Activated naive CD4-positive, alpha-beta T cell treated with anti-CD3 and anti-CD28 coated beads, Interleukin-2, amount 10 ng/mL, durations not matched to agents 7 days and 5 days (primary cell): ENCODE measurements at regions not wholly inside any gene's neighbourhood (a gene's known extent, or its start where the extent isn't known, plus 50 kb on each side); places are given as distances from the start of the nearest gene placed in this dataset.

Source experiments
- CTCF ChIA-PET: fragments of 350-600 bp; sonication (Branson Sonifier 250); formaldehyde crosslinking; loops from one replicate; lab custom pipeline; 2021; ENCODE audit warnings: antibody characterized with exemption; lab: Charles Lee
- DNase-seq: peaks from one replicate; pipeline ENCODE4 v3.0.0-alpha.2; 2020
- H3K27ac Mint-ChIP-seq: one replicate; pipeline ENCODE4 v1.8.0; 2021; ENCODE audit warnings: mild to moderate bottlenecking, moderate library complexity, mixed read lengths
- H3K27me3 Mint-ChIP-seq: one replicate; pipeline ENCODE4 v1.8.0; 2021; ENCODE audit warnings: mild to moderate bottlenecking, mixed read lengths
- H3K36me3 Mint-ChIP-seq: one replicate; pipeline ENCODE4 v1.8.0; 2021; ENCODE audit warnings: mixed read lengths
- H3K4me1 Mint-ChIP-seq: one replicate; pipeline ENCODE4 v1.8.0; 2021; ENCODE audit warnings: mixed read lengths
- H3K4me3 Mint-ChIP-seq: one replicate; pipeline ENCODE4 v1.8.0; 2021; ENCODE audit warnings: mild to moderate bottlenecking, moderate library complexity, mixed read lengths
- H3K9me3 Mint-ChIP-seq: one replicate; pipeline ENCODE4 v1.8.0; 2021; ENCODE audit warnings: mixed read lengths

GRCh38 chr6:6704103-6705060 is 115.9 kb downstream of the LY86 start:
- CTCF ChIA-PET: interaction anchor here (1.6 to 1.8 kb wide), 2 partner anchors 8 to 27 kb away, joined by 6 to 7 read pairs; no protein-coding TSS in a partner anchor
- Mint-ChIP-seq H3K27me3 (peaks cover 74% of the 10 kb centered on the region), H3K9me3 (no peaks in the 10 kb centered on the region), H3K4me3 (no peak overlapping the region), H3K27ac (no peak overlapping the region), H3K36me3 (no peaks in the 10 kb centered on the region), H3K4me1 (peaks cover 17% of the 10 kb centered on the region)
- DNase-seq: no peak

- Mint-ChIP-seq H3K36me3 (no peaks in the 10 kb centered on the region), H3K4me3 (no peak overlapping the region), H3K4me1 (peaks cover 17% of the 10 kb centered on the region), H3K9me3 (no peaks in the 10 kb centered on the region), H3K27ac (no peak overlapping the region), H3K27me3 (peaks cover 71% of the 10 kb centered on the region)
- no peak for DNase-seq
- CTCF ChIA-PET: interaction anchor here (1.8 kb wide), 1 partner anchor 8 kb away, joined by 6 read pairs; no protein-coding TSS in a partner anchor
Measured at GRCh38 chr6:6705061-6705425, 116.5 kb downstream of the LY86 start.

- no peaks in the 10 kb centered on the region for H3K9me3 Mint-ChIP-seq
- DNase-seq: no peak
- no peak overlapping the region for H3K27ac Mint-ChIP-seq
- H3K27me3 Mint-ChIP-seq: peaks cover 65% of the 10 kb centered on the region
- CTCF ChIA-PET: interaction anchor here (1.4 to 1.8 kb wide), 2 partner anchors 9 kb away, joined by 5 to 6 read pairs; no protein-coding TSS in a partner anchor
- peaks cover 25% of the 10 kb centered on the region for H3K4me1 Mint-ChIP-seq
- H3K4me3 Mint-ChIP-seq: no peak overlapping the region
- H3K36me3 Mint-ChIP-seq: no peaks in the 10 kb centered on the region
Measured at GRCh38 chr6:6705915-6706675, 117.6 kb downstream of the LY86 start.

GRCh38 chr6:6707143-6707542 is 118.6 kb downstream of the LY86 start:
- no peaks in the 10 kb centered on the region for H3K36me3 Mint-ChIP-seq
- H3K4me3 Mint-ChIP-seq: no peak overlapping the region
- DNase-seq: no peak
- H3K9me3 Mint-ChIP-seq: no peaks in the 10 kb centered on the region
- peaks cover 28% of the 10 kb centered on the region for H3K4me1 Mint-ChIP-seq
- CTCF ChIA-PET: interaction anchor here (1.4 kb wide), 1 partner anchor 10 kb away, joined by 5 read pairs; no protein-coding TSS in a partner anchor
- H3K27me3 Mint-ChIP-seq: peaks cover 63% of the 10 kb centered on the region
- H3K27ac Mint-ChIP-seq: no peak overlapping the region

GRCh38 chr6:6709106-6709505 is 120.6 kb downstream of the LY86 start:
- no peaks in the 10 kb centered on the region for H3K36me3 Mint-ChIP-seq
- H3K4me1 Mint-ChIP-seq: peaks cover 38% of the 10 kb centered on the region
- no peak overlapping the region for H3K4me3 Mint-ChIP-seq
- H3K27me3 Mint-ChIP-seq: peaks cover 59% of the 10 kb centered on the region
- CTCF ChIA-PET: interaction anchor here (1.1 kb wide), 1 partner anchor 12 kb away, joined by 3 read pairs; no protein-coding TSS in a partner anchor
- DNase-seq: no peak
- no peaks in the 10 kb centered on the region for H3K9me3 Mint-ChIP-seq
- no peak overlapping the region for H3K27ac Mint-ChIP-seq

GRCh38 chr6:6711031-6711785 is 122.7 kb downstream of the LY86 start:
- H3K9me3 Mint-ChIP-seq: no peaks in the 10 kb centered on the region
- no peak overlapping the region for H3K4me3 Mint-ChIP-seq
- DNase-seq: no peak
- H3K4me1 Mint-ChIP-seq: peaks cover 40% of the 10 kb centered on the region
- peaks cover 49% of the 10 kb centered on the region for H3K27me3 Mint-ChIP-seq
- H3K36me3 Mint-ChIP-seq: no peaks in the 10 kb centered on the region
- CTCF ChIA-PET: interaction anchor here (0.8 to 1.2 kb wide), 2 partner anchors 11 to 15 kb away, joined by 3 to 4 read pairs; no protein-coding TSS in a partner anchor
- peak overlapping the region; percentile 37 for H3K27ac Mint-ChIP-seq

GRCh38 chr6:6711832-6712448 is 123.4 kb downstream of the LY86 start:
- Mint-ChIP-seq H3K27me3 (peaks cover 50% of the 10 kb centered on the region), H3K9me3 (no peaks in the 10 kb centered on the region), H3K4me1 (peaks cover 42% of the 10 kb centered on the region), H3K4me3 (no peak overlapping the region), H3K36me3 (no peaks in the 10 kb centered on the region), H3K27ac (peak overlapping the region; percentile 37)
- CTCF ChIA-PET: interaction anchor here (1.2 to 2.7 kb wide), 3 partner anchors 12 to 47 kb away, joined by 3 to 10 read pairs (median 3); no protein-coding TSS in a partner anchor
- DNase-seq: peak; percentile 60

GRCh38 chr6:6712449-6713403 is 124.2 kb downstream of the LY86 start:
- Mint-ChIP-seq H3K27me3 (peaks cover 44% of the 10 kb centered on the region), H3K4me1 (peaks cover 45% of the 10 kb centered on the region), H3K36me3 (no peaks in the 10 kb centered on the region), H3K9me3 (no peaks in the 10 kb centered on the region), H3K4me3 (no peak overlapping the region), H3K27ac (no peak overlapping the region)
- peak; percentile 44 for DNase-seq
- CTCF ChIA-PET: interaction anchor here (0.6 to 2.9 kb wide), 7 partner anchors 12 to 526 kb away, joined by 3 to 10 read pairs (median 3); no protein-coding TSS in a partner anchor

- no peaks in the 10 kb centered on the region for H3K9me3 Mint-ChIP-seq
- H3K27me3 Mint-ChIP-seq: peaks cover 42% of the 10 kb centered on the region
- CTCF ChIA-PET: interaction anchor here (0.7 to 2.9 kb wide), 3 partner anchors 11 to 157 kb away, joined by 3 to 10 read pairs (median 8); no protein-coding TSS in a partner anchor
- peaks cover 53% of the 10 kb centered on the region for H3K4me1 Mint-ChIP-seq
- no peaks in the 10 kb centered on the region for H3K36me3 Mint-ChIP-seq
- no peak overlapping the region for H3K27ac Mint-ChIP-seq
- DNase-seq: no peak
- H3K4me3 Mint-ChIP-seq: no peak overlapping the region
Measured at GRCh38 chr6:6713657-6714056, 125.1 kb downstream of the LY86 start.

- H3K4me3 Mint-ChIP-seq: no peak overlapping the region
- peaks cover 58% of the 10 kb centered on the region for H3K4me1 Mint-ChIP-seq
- H3K36me3 Mint-ChIP-seq: no peaks in the 10 kb centered on the region
- DNase-seq: no peak
- H3K27ac Mint-ChIP-seq: no peak overlapping the region
- peaks cover 42% of the 10 kb centered on the region for H3K27me3 Mint-ChIP-seq
- CTCF ChIA-PET: interaction anchor here (1.0 to 2.9 kb wide), 4 partner anchors 10 to 38 kb away, joined by 3 to 10 read pairs (median 6); no protein-coding TSS in a partner anchor
- H3K9me3 Mint-ChIP-seq: no peaks in the 10 kb centered on the region
Measured at GRCh38 chr6:6714118-6714897, 125.8 kb downstream of the LY86 start.

GRCh38 chr6:6714953-6715352 is 126.4 kb downstream of the LY86 start:
- CTCF ChIA-PET: interaction anchor here (1.0 to 2.9 kb wide), 3 partner anchors 10 to 18 kb away, joined by 3 to 8 read pairs (median 3); no protein-coding TSS in a partner anchor
- Mint-ChIP-seq H3K4me1 (peaks cover 58% of the 10 kb centered on the region), H3K9me3 (no peaks in the 10 kb centered on the region), H3K27ac (no peak overlapping the region), H3K36me3 (no peaks in the 10 kb centered on the region), H3K27me3 (peaks cover 45% of the 10 kb centered on the region), H3K4me3 (no peak overlapping the region)
- DNase-seq: no peak
